ENCODE measurements at regions not wholly inside any gene's neighbourhood (a gene's known extent, or its start where the extent isn't known, plus 50 kb on each side); places are given as distances from the start of the nearest gene placed in this dataset.

DNA sequence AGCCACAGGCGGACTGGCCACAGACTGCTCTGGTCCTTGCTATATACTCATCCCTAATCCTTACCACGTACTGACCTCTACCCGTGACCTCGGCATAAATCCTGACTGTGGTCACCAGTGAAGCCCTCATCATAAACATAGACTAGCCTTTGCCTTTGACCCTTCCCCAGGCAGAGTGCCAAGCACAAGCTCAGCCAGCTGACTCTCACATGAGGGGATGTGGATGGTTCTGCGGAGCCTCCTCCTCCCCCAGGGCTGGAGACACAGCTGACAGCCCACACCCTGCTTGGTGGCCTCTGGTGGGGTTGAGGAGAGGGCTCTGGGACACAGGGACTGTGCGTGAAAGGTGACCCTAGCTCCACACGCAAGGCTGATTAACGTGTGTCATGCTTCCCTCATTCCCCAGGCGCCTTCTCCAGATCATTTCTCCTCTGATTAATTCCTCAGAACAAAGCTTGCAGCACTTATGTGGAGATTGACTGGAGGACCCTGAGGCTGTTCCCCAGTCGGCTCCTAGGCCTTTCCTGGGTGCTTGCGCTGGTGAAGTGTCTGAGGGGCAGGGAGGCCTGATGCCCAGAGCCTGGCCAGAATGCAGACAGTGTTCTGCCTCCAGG, 241.5 kb upstream of the NLRP1 start:
- 13% methylated on average over 1 of the region's 11 CpGs; no CpG with 5 or more reads in 1 of the 2 experiments for WGBS, 2 experiments (ENCODE audit: extremely low coverage in 2 of 2, insufficient read length in 1 of 2)
- H2BK120ac ChIP-seq (ENCODE audit: low read depth, low read length) = peak overlapping the region; percentile 38; the same call in 1 of the 2 replicates
- H3K9ac ChIP-seq (ENCODE audit: low read depth, low read length) = no peak overlapping the region
- H3K4me2 ChIP-seq (ENCODE audit: low read depth, low read length) = no peak overlapping the region
- H3K9me3 ChIP-seq (ENCODE audit: control insufficient read depth, insufficient read depth, low read length) = peaks cover 4% of the 10 kb centered on the region; the same call in 1 of the 2 replicates
- DNase-seq = peak; percentile 83
- H3K23ac ChIP-seq (ENCODE audit: low read depth, low read length) = no peak overlapping the region
- H2AK5ac ChIP-seq (ENCODE audit: low read depth, low read length) = peak overlapping the region; percentile 64; the same call in 1 of the 2 replicates
- H2AFZ ChIP-seq (replicated peaks; ENCODE audit: low read length, poor library complexity) = peak overlapping the region; percentile 56
- dilution Hi-C loops (cut with HindIII; ENCODE audit: low sequenced_read_pairs, unreplicated experiment) = no loop called here
- no peak overlapping the region for H2BK15ac ChIP-seq (ENCODE audit: low read depth, low read length)
- no TSS peak for BruUV-seq (replicated peaks)
- H2BK5ac ChIP-seq (ENCODE audit: low read depth, low read length, poor library complexity, severe bottlenecking) = no peak overlapping the region
- H2BK20ac ChIP-seq (ENCODE audit: low read depth, low read length) = 0 out of 2 replicates have a peak overlapping the region, but pooled peaks have one; percentile 24
- no peak overlapping the region for H4K5ac ChIP-seq (ENCODE audit: low read depth, low read length)
- H3K18ac ChIP-seq (ENCODE audit: low read depth, low read length) = no peak overlapping the region
- in situ Hi-C loops (cut with MboI; ENCODE audit: low sequenced_read_pairs) = no loop called here
- no peak overlapping the region for H3K4me3 ChIP-seq (ENCODE audit: insufficient read depth, low read depth, low read length)
- CTCF ChIA-PET = no interaction called here
- H3K27ac ChIP-seq (ENCODE audit: insufficient read depth, low read length) = no peak overlapping the region
- H4K8ac ChIP-seq (ENCODE audit: low read depth in 2 of 2, low read length in 2 of 2) = peak overlapping the region in 1 of 2 experiments; percentile 28; a peak in 1 of 4 replicates
- peaks cover 5% of the 10 kb centered on the region; the same call in 1 of the 2 replicates for H3K9me1 ChIP-seq (ENCODE audit: insufficient read depth, low read length)
- POLR2A ChIA-PET (ENCODE audit: unreplicated experiment) = no interaction called here
- no peak overlapping the region for H4K91ac ChIP-seq (ENCODE audit: insufficient read depth, low read depth, low read length)
- no peaks in the 10 kb centered on the region for H4K20me1 ChIP-seq (ENCODE audit: insufficient read depth, low read length)
- TF ChIP-seq FOS (IDR thresholded peaks at IDR 0.05; ENCODE audit: low read depth, low read length) (peak; percentile 9; the same call in 1 of the 2 replicates), RCOR1 (IDR thresholded peaks at IDR 0.05; ENCODE audit: insufficient replicate concordance, low read length) (peak; percentile 53), BHLHE40 (IDR thresholded peaks at IDR 0.05; ENCODE audit: low read depth, low read length) (peak; percentile 67)
- TF ChIP-seq, protein P1, sequence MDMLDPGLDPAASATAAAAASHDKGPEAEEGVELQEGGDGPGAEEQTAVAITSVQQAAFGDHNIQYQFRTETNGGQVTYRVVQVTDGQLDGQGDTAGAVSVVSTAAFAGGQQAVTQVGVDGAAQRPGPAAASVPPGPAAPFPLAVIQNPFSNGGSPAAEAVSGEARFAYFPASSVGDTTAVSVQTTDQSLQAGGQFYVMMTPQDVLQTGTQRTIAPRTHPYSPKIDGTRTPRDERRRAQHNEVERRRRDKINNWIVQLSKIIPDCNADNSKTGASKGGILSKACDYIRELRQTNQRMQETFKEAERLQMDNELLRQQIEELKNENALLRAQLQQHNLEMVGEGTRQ (IDR thresholded peaks at IDR 0.05; ENCODE audit: low read depth, low read length) = no peak
- ATAC-seq (ENCODE audit: low read depth) = peak; percentile 66
- H3K14ac ChIP-seq (replicated peaks; ENCODE audit: low read depth, low read length) = no peak overlapping the region
- no peaks in the 10 kb centered on the region for H3K27me3 ChIP-seq (ENCODE audit: control insufficient read depth, insufficient read depth, low read length)
- H3K4me1 ChIP-seq (ENCODE audit: control insufficient read depth, insufficient read depth, low read length) = peaks cover 5% of the 10 kb centered on the region
- H2AK9ac ChIP-seq (replicated peaks; ENCODE audit: low read depth, low read length, poor library complexity) = peak overlapping the region; percentile 40
- H3K79me1 ChIP-seq (ENCODE audit: low read depth in 1 of 2, low read length in 2 of 2) = no peaks in the 10 kb centered on the region
- H3K4ac ChIP-seq (ENCODE audit: low read depth, low read length) = 0 out of 2 replicates have a peak overlapping the region, but pooled peaks have one; percentile 35
- H3K36me3 ChIP-seq (ENCODE audit: control insufficient read depth, insufficient read depth, low read length) = no peaks in the 10 kb centered on the region
- intact Hi-C loops (cut with micrococcal nuclease) = no loop called here
- no peak overlapping the region for H3K56ac ChIP-seq (ENCODE audit: extremely low read depth, insufficient read depth, low read length)
